ENCODE measurements at regions not wholly inside any gene's neighbourhood (a gene's known extent, or its start where the extent isn't known, plus 50 kb on each side); places are given as distances from the start of the nearest gene placed in this dataset.

- no peak for ATAC-seq (replicated peaks in 1 of 4)
- Mint-ChIP-seq H3K9me3 (no peaks in the 10 kb centered on the region), H3K27me3 (peaks cover 3 to 4% of the 10 kb centered on the region in 2 donors), H3K4me3 (no peak overlapping the region), H3K27ac (no peak overlapping the region), H3K36me3 (no peaks in the 10 kb centered on the region), H3K4me1 (peaks cover 5 to 8% (median 6%) of the 10 kb centered on the region in 3 donors)
- Histone ChIP-seq H3K9me3 (no peaks in the 10 kb centered on the region), H3K4me3 (ENCODE audit: control insufficient read depth in 1 of 2, extremely low read depth in 1 of 2, low read length in 1 of 2) (no peak overlapping the region), H3K27me3 (replicated peaks in 1 of 2; ENCODE audit: control insufficient read depth in 2 of 2, extremely low read depth in 1 of 2, insufficient read depth in 2 of 2, low read length in 1 of 2) (no peaks in the 10 kb centered on the region), H3K27ac (ENCODE audit: low read length) (no peak overlapping the region), H3K36me3 (ENCODE audit: control insufficient read depth in 2 of 2, extremely low read depth in 1 of 2, insufficient read depth in 1 of 2, low read length in 1 of 2) (no peaks in the 10 kb centered on the region), H3K4me1 (ENCODE audit: control insufficient read depth in 1 of 2, extremely low read depth in 1 of 2, insufficient read depth in 2 of 2, low read length in 2 of 2) (peaks cover 4% of the 10 kb centered on the region in 2 experiments)
- no peak for DNase-seq
- ChIA-PET POLR2A (no interaction called here), CTCF (interaction anchor here in 1 of 2 donors (1.0 kb wide), 1 partner anchor 71 kb away, joined by 3 read pairs; no protein-coding TSS in a partner anchor)
- 91% methylated on average over 5 of the region's 7 CpGs for WGBS (ENCODE audit: insufficient coverage)
Observed at GRCh38 chr2:13002536-13003331, 286.0 kb downstream of the TRIB2 start.

GRCh38 chr2:13003500-13003899, 286.8 kb downstream of the TRIB2 start:
- H3K36me3 Mint-ChIP-seq, result no peaks in the 10 kb centered on the region
- no peak overlapping the region for H3K27ac Mint-ChIP-seq
- Histone ChIP-seq H3K9me3 (no peaks in the 10 kb centered on the region), H3K4me3 (ENCODE audit: control insufficient read depth in 1 of 2, extremely low read depth in 1 of 2, low read length in 1 of 2) (no peak overlapping the region), H3K27me3 (replicated peaks in 1 of 2; ENCODE audit: control insufficient read depth in 2 of 2, extremely low read depth in 1 of 2, insufficient read depth in 2 of 2, low read length in 1 of 2) (no peaks in the 10 kb centered on the region), H3K36me3 (ENCODE audit: control insufficient read depth in 2 of 2, extremely low read depth in 1 of 2, insufficient read depth in 1 of 2, low read length in 1 of 2) (no peaks in the 10 kb centered on the region), H3K4me1 (ENCODE audit: control insufficient read depth in 1 of 2, extremely low read depth in 1 of 2, insufficient read depth in 2 of 2, low read length in 2 of 2) (peaks cover 4% of the 10 kb centered on the region in 2 experiments), H3K27ac (ENCODE audit: low read length) (no peak overlapping the region)
- H3K4me3 Mint-ChIP-seq, result no peak overlapping the region
- peaks cover 3 to 4% of the 10 kb centered on the region in 2 donors for H3K27me3 Mint-ChIP-seq
- 78% methylated on average over 2 of the region's 2 CpGs for WGBS (ENCODE audit: insufficient coverage)
- ATAC-seq (replicated peaks in 1 of 4) (no peak), DNase-seq (no peak)
- ChIA-PET CTCF (interaction anchor here in 1 of 2 donors (1.0 kb wide), 1 partner anchor 72 kb away, joined by 3 read pairs; no protein-coding TSS in a partner anchor), POLR2A (interaction anchor here in 1 of 2 donors (0.6 kb wide), 1 partner anchor 873 kb away, joined by 3 read pairs; no protein-coding TSS in a partner anchor)
- peaks cover 5 to 8% (median 6%) of the 10 kb centered on the region in 3 donors for H3K4me1 Mint-ChIP-seq
- H3K9me3 Mint-ChIP-seq, result no peaks in the 10 kb centered on the region

- no peak overlapping the region for H3K27ac Mint-ChIP-seq
Observed at GRCh38 chr2:13005048-13005447, 288.3 kb downstream of the TRIB2 start.

GRCh38 chr2:13005761-13006335, 289.1 kb downstream of the TRIB2 start:
- ATAC-seq (replicated peaks in 1 of 4), result no peak
- H3K27me3 Mint-ChIP-seq, result peaks cover 7 to 9% of the 10 kb centered on the region in 2 donors
- DNase-seq, result no peak
- H3K4me1 Mint-ChIP-seq, result peaks cover 5 to 7% (median 6%) of the 10 kb centered on the region in 3 donors
- H3K9me3 ChIP-seq, result no peaks in the 10 kb centered on the region
- CTCF ChIA-PET, result interaction anchor here (0.6 to 2.1 kb wide), 14 partner anchors 10 to 1316 kb away, joined by 3 to 20 read pairs (median 4); no protein-coding TSS in a partner anchor
- POLR2A ChIA-PET, result interaction anchor here in 1 of 2 donors (0.6 kb wide), 1 partner anchor 808 kb away, joined by 4 read pairs; no protein-coding TSS in a partner anchor
- no peak overlapping the region for H3K4me3 Mint-ChIP-seq
- peaks cover 0 to 3% of the 10 kb centered on the region in 2 experiments for H3K27me3 ChIP-seq (replicated peaks in 1 of 2; ENCODE audit: control insufficient read depth in 2 of 2, extremely low read depth in 1 of 2, insufficient read depth in 2 of 2, low read length in 1 of 2)
- H3K9me3 Mint-ChIP-seq, result no peaks in the 10 kb centered on the region
- no peak overlapping the region for H3K27ac Mint-ChIP-seq
- WGBS (ENCODE audit: insufficient coverage), result 100% methylated on average over 1 of the region's 7 CpGs
- H3K36me3 ChIP-seq (ENCODE audit: control insufficient read depth in 2 of 2, extremely low read depth in 1 of 2, insufficient read depth in 1 of 2, low read length in 1 of 2), result no peaks in the 10 kb centered on the region
- no peak overlapping the region for H3K4me3 ChIP-seq (ENCODE audit: control insufficient read depth in 1 of 2, extremely low read depth in 1 of 2, low read length in 1 of 2)
- H3K4me1 ChIP-seq (ENCODE audit: control insufficient read depth in 1 of 2, extremely low read depth in 1 of 2, insufficient read depth in 2 of 2, low read length in 2 of 2), result peaks cover 4% of the 10 kb centered on the region in 2 experiments
- no peaks in the 10 kb centered on the region for H3K36me3 Mint-ChIP-seq
- no peak overlapping the region for H3K27ac ChIP-seq (ENCODE audit: low read length)

More at GRCh38 chr2:13005048-13005447, 288.3 kb downstream of the TRIB2 start:
- Mint-ChIP-seq H3K27me3 (peaks cover 4 to 9% of the 10 kb centered on the region in 2 donors), H3K9me3 (no peaks in the 10 kb centered on the region), H3K4me3 (no peak overlapping the region), H3K36me3 (no peaks in the 10 kb centered on the region), H3K4me1 (peaks cover 5 to 8% (median 6%) of the 10 kb centered on the region in 3 donors)
- Histone ChIP-seq H3K27me3 (replicated peaks in 1 of 2; ENCODE audit: control insufficient read depth in 2 of 2, extremely low read depth in 1 of 2, insufficient read depth in 2 of 2, low read length in 1 of 2) (no peaks in the 10 kb centered on the region), H3K36me3 (ENCODE audit: control insufficient read depth in 2 of 2, extremely low read depth in 1 of 2, insufficient read depth in 1 of 2, low read length in 1 of 2) (no peaks in the 10 kb centered on the region), H3K4me3 (ENCODE audit: control insufficient read depth in 1 of 2, extremely low read depth in 1 of 2, low read length in 1 of 2) (no peak overlapping the region), H3K4me1 (ENCODE audit: control insufficient read depth in 1 of 2, extremely low read depth in 1 of 2, insufficient read depth in 2 of 2, low read length in 2 of 2) (peaks cover 4% of the 10 kb centered on the region in 2 experiments), H3K27ac (ENCODE audit: low read length) (no peak overlapping the region), H3K9me3 (no peaks in the 10 kb centered on the region)
- ATAC-seq (replicated peaks in 1 of 4) (no peak), DNase-seq (no peak)
- ChIA-PET POLR2A (interaction anchor here in 1 of 2 donors (0.6 kb wide), 1 partner anchor 15 kb away, joined by 3 read pairs; no protein-coding TSS in a partner anchor), CTCF (interaction anchor here (0.7 to 0.8 kb wide), 2 partner anchors 1315 to 1759 kb away, joined by 3 read pairs; no protein-coding TSS in a partner anchor)
- no CpG with 5 or more reads among the region's 2 CpGs for WGBS (ENCODE audit: insufficient coverage)

- Mint-ChIP-seq H3K9me3 (no peaks in the 10 kb centered on the region), H3K27ac (no peak overlapping the region), H3K4me3 (no peak overlapping the region), H3K4me1 (peaks cover 5% of the 10 kb centered on the region in 3 donors), H3K27me3 (peaks cover 7 to 9% of the 10 kb centered on the region in 2 donors), H3K36me3 (no peaks in the 10 kb centered on the region)
- ChIA-PET POLR2A (interaction anchor here in 1 of 2 donors (0.6 kb wide), 2 partner anchors 280 to 808 kb away, joined by 3 to 4 read pairs; no protein-coding TSS in a partner anchor), CTCF (interaction anchor here (0.6 to 2.1 kb wide), 25 partner anchors 8 to 1314 kb away, joined by 3 to 20 read pairs (median 4); partner anchors contain the start of gene TRIB2 (in 1 of the 2))
- Histone ChIP-seq H3K27me3 (replicated peaks in 1 of 2; ENCODE audit: control insufficient read depth in 2 of 2, extremely low read depth in 1 of 2, insufficient read depth in 2 of 2, low read length in 1 of 2) (peaks cover 0 to 3% of the 10 kb centered on the region in 2 experiments), H3K4me3 (ENCODE audit: control insufficient read depth in 1 of 2, extremely low read depth in 1 of 2, low read length in 1 of 2) (no peak overlapping the region), H3K36me3 (ENCODE audit: control insufficient read depth in 2 of 2, extremely low read depth in 1 of 2, insufficient read depth in 1 of 2, low read length in 1 of 2) (no peaks in the 10 kb centered on the region), H3K27ac (ENCODE audit: low read length) (no peak overlapping the region), H3K4me1 (ENCODE audit: control insufficient read depth in 1 of 2, extremely low read depth in 1 of 2, insufficient read depth in 2 of 2, low read length in 2 of 2) (peaks cover 2 to 4% of the 10 kb centered on the region in 2 experiments), H3K9me3 (no peaks in the 10 kb centered on the region)
- WGBS (ENCODE audit: insufficient coverage), result no CpG with 5 or more reads among the region's 4 CpGs
- no peak for DNase-seq
- ATAC-seq (replicated peaks in 1 of 4), result no peak
Observed at GRCh38 chr2:13006426-13006825, 289.7 kb downstream of the TRIB2 start.

Measured in T-cell (primary cell).